ENCODE measurements at regions not wholly inside any gene's neighbourhood (a gene's known extent, or its start where the extent isn't known, plus 50 kb on each side); places are given as distances from the start of the nearest gene placed in this dataset.

DNA sequence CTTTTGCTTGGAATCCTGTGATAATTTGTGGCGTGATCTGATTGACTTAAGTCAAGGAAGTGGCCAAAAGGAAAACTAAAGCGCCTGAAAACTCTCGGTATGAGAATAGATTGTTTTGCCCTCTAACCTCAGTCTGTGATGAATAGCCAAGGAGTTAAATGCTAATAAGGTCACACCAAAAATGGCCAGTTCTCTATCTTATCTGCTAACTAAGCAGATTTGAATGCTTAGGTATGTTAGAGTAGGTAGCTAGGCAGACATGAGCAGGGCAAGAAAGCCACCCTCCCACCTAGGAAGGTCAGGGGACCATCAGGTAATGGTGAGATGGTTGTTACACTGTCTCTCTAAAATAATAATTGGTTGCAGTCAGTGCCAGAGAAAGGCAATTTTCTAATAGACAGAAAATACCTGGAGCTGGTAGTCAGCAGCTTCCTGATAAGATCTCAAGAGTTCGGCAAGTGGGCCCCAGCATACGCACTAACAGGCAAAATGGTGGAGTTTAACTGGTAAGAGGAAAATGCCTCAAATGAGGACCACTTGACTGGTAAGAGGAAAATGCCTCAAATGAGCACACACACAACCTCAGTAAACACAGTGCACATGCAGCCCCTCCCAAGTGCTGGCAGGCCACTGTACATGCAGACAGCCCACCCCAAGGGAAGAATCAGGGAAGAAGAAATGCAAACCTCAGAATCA, 468.4 kb downstream of the MBD2 start:
- POLR2A ChIA-PET = interaction anchor here (0.5 kb wide), 1 partner anchor 13 kb away, joined by 6 read pairs; no protein-coding TSS in a partner anchor
- Histone ChIP-seq H3K79me2 (ENCODE audit: insufficient read depth, low read depth, low read length) (no peaks in the 10 kb centered on the region), H3K9me3 (ENCODE audit: low read length) (no peaks in the 10 kb centered on the region), H3K4me1 (ENCODE audit: insufficient read depth, low read length, poor library complexity, severe bottlenecking) (no peaks in the 10 kb centered on the region), H3K4me3 (ENCODE audit: low read depth, low read length, poor library complexity, severe bottlenecking) (no peak overlapping the region), H3K27ac (ENCODE audit: low read depth, low read length, poor library complexity, severe bottlenecking) (no peak overlapping the region), H3K36me3 (ENCODE audit: insufficient read depth, low read length) (no peaks in the 10 kb centered on the region), H3K9me2 (ENCODE audit: insufficient read depth, low read length) (no peaks in the 10 kb centered on the region), H3K4me2 (ENCODE audit: low read length) (no peak overlapping the region), H4K20me1 (ENCODE audit: insufficient read depth, low read length) (no peaks in the 10 kb centered on the region), H2AFZ (ENCODE audit: low read length) (no peak overlapping the region)
- DNase-seq (ENCODE audit: low spot score) = no peak
- BruUV-seq (replicated peaks) = no TSS peak
- no peak for TF ChIP-seq EZH2phosphoT487 (IDR thresholded peaks at IDR 0.05; ENCODE audit: borderline replicate concordance, low read depth, low read length)
- TF ChIP-seq, protein P1, sequence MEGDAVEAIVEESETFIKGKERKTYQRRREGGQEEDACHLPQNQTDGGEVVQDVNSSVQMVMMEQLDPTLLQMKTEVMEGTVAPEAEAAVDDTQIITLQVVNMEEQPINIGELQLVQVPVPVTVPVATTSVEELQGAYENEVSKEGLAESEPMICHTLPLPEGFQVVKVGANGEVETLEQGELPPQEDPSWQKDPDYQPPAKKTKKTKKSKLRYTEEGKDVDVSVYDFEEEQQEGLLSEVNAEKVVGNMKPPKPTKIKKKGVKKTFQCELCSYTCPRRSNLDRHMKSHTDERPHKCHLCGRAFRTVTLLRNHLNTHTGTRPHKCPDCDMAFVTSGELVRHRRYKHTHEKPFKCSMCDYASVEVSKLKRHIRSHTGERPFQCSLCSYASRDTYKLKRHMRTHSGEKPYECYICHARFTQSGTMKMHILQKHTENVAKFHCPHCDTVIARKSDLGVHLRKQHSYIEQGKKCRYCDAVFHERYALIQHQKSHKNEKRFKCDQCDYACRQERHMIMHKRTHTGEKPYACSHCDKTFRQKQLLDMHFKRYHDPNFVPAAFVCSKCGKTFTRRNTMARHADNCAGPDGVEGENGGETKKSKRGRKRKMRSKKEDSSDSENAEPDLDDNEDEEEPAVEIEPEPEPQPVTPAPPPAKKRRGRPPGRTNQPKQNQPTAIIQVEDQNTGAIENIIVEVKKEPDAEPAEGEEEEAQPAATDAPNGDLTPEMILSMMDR (conservative IDR thresholded peaks at IDR 0.05; ENCODE audit: low read length) = no peak
- CTCF ChIA-PET (ENCODE audit: unreplicated experiment) = no interaction called here
- intact Hi-C loops (cut with micrococcal nuclease; ENCODE audit: unreplicated experiment) = no loop called here

DNA sequence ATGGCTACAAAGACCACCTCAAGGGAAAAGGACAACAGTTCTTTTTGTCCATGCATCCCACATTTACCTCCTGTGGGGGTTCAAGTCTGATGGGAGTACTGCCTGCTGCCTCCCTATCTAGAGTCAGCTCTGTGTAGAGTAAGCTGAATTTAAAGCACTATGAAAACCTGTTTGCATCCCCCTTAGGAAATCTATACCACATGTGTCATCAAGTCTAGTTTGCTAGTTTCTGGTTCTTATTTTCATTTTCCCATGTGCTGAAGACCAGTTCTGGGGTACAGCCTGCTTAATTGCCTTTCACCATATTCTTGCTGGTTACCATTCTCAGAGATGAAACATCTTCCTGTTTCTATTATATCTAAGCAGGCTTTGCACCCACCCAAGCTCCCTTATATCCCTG, 470.3 kb downstream of the MBD2 start:
- no peak for TF ChIP-seq EZH2phosphoT487 (IDR thresholded peaks at IDR 0.05; ENCODE audit: borderline replicate concordance, low read depth, low read length)
- TF ChIP-seq, protein P1 (conservative IDR thresholded peaks at IDR 0.05; ENCODE audit: low read length) = no peak
- H3K4me3 ChIP-seq (ENCODE audit: low read depth, low read length, poor library complexity, severe bottlenecking) = no peak overlapping the region
- no peaks in the 10 kb centered on the region for H4K20me1 ChIP-seq (ENCODE audit: insufficient read depth, low read length)
- no peaks in the 10 kb centered on the region for H3K79me2 ChIP-seq (ENCODE audit: insufficient read depth, low read depth, low read length)
- ChIA-PET CTCF (ENCODE audit: unreplicated experiment) (no interaction called here), POLR2A (no interaction called here)
- BruUV-seq (replicated peaks) = no TSS peak
- no peaks in the 10 kb centered on the region for H3K36me3 ChIP-seq (ENCODE audit: insufficient read depth, low read length)
- H3K4me1 ChIP-seq (ENCODE audit: insufficient read depth, low read length, poor library complexity, severe bottlenecking) = no peaks in the 10 kb centered on the region
- no peak overlapping the region for H3K27ac ChIP-seq (ENCODE audit: low read depth, low read length, poor library complexity, severe bottlenecking)
- DNase-seq (ENCODE audit: low spot score) = no peak
- H3K4me2 ChIP-seq (ENCODE audit: low read length) = no peak overlapping the region
- H2AFZ ChIP-seq (ENCODE audit: low read length) = no peak overlapping the region
- intact Hi-C loops (cut with micrococcal nuclease; ENCODE audit: unreplicated experiment) = no loop called here
- H3K9me2 ChIP-seq (ENCODE audit: insufficient read depth, low read length) = no peaks in the 10 kb centered on the region
- H3K9me3 ChIP-seq (ENCODE audit: low read length) = no peaks in the 10 kb centered on the region

DNA sequence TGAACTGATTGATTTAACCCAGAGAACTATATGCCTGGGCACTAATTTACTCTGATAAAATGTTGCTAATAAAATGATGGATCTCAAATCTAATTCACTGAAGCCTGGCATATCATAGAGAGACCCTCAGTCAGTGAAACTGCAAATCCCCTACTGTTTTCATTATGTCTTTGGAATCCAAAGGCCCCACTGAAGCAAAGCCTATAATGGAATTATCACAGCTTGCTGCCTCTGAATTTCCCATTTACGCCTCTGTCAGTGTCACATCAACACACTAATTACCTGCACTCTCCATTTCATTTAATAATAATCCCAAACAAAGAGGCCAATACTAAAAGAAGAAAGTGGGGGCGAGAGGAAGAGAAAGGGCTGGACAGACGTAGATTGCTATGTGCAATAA, 470.9 kb downstream of the MBD2 start:
- no peaks in the 10 kb centered on the region for H3K9me3 ChIP-seq (ENCODE audit: low read length)
- H3K4me3 ChIP-seq (ENCODE audit: low read depth, low read length, poor library complexity, severe bottlenecking) = no peak overlapping the region
- POLR2A ChIA-PET = no interaction called here
- no peaks in the 10 kb centered on the region for H3K9me2 ChIP-seq (ENCODE audit: insufficient read depth, low read length)
- H3K36me3 ChIP-seq (ENCODE audit: insufficient read depth, low read length) = no peaks in the 10 kb centered on the region
- H3K27ac ChIP-seq (ENCODE audit: low read depth, low read length, poor library complexity, severe bottlenecking) = no peak overlapping the region
- H3K79me2 ChIP-seq (ENCODE audit: insufficient read depth, low read depth, low read length) = no peaks in the 10 kb centered on the region
- no peak for DNase-seq (ENCODE audit: low spot score)
- no peaks in the 10 kb centered on the region for H4K20me1 ChIP-seq (ENCODE audit: insufficient read depth, low read length)
- BruUV-seq (replicated peaks) = no TSS peak
- H3K4me2 ChIP-seq (ENCODE audit: low read length) = no peak overlapping the region
- CTCF ChIA-PET (ENCODE audit: unreplicated experiment) = no interaction called here
- H2AFZ ChIP-seq (ENCODE audit: low read length) = no peak overlapping the region
- no peak for TF ChIP-seq EZH2phosphoT487 (IDR thresholded peaks at IDR 0.05; ENCODE audit: borderline replicate concordance, low read depth, low read length)
- TF ChIP-seq, protein P1 (conservative IDR thresholded peaks at IDR 0.05; ENCODE audit: low read length) = no peak
- intact Hi-C loops (cut with micrococcal nuclease; ENCODE audit: unreplicated experiment) = no loop called here
- H3K4me1 ChIP-seq (ENCODE audit: insufficient read depth, low read length, poor library complexity, severe bottlenecking) = no peaks in the 10 kb centered on the region
